ENCODE measurements at regions not wholly inside any gene's neighbourhood (a gene's known extent, or its start where the extent isn't known, plus 50 kb on each side); places are given as distances from the start of the nearest gene placed in this dataset.
A peak's percentile ranks its signal among the peaks of the same experiment; 100 is the strongest.

- DNase-seq = peak in 1 of 2 experiments; percentile 11
These were observed 98.8 kb upstream of the RGS6 start for GRCh38 chr14:71833476-71833875.

GRCh38 chr14:71834284-71835204 lies 97.7 kb upstream of the RGS6 start:
- DNase-seq = no peak

GRCh38 chr14:71852181-71852580 lies 80.0 kb upstream of the RGS6 start:
- DNase-seq = no peak

GRCh38 chr14:71855399-71856036 lies 76.7 kb upstream of the RGS6 start:
- DNase-seq = peak; percentile 5 to 36

- DNase-seq = no peak
These were observed 75.9 kb upstream of the RGS6 start for GRCh38 chr14:71856199-71856919.

- no peak for DNase-seq
These were observed 69.2 kb upstream of the RGS6 start for GRCh38 chr14:71863049-71863448.

GRCh38 chr14:71863766-71864165 lies 68.5 kb upstream of the RGS6 start:
- DNase-seq = no peak

Data from SHP77 (cell line).